Heart right ventricle (tissue), 16 donors: ENCODE measurements at regions not wholly inside any gene's neighbourhood (a gene's known extent, or its start where the extent isn't known, plus 50 kb on each side); places are given as distances from the start of the nearest gene placed in this dataset.
A peak's percentile ranks its signal among the peaks of the same experiment; 100 is the strongest.

Source experiments
- ATAC-seq, 8 donors: fragments of 200-7000 bp; cut with Tn5 transposase; one replicate each; pipeline ENCODE4 v1.9.1; 2020; ENCODE audit warnings: mild to moderate bottlenecking in 8 of 8, moderate library complexity in 8 of 8, moderate number of reproducible peaks in 1 of 8
- DNase-seq, 2 donors: peaks; one replicate each; pipeline ENCODE4 v3.0.0-alpha.2; 2020
- H3K27ac ChIP-seq, 10 donors: fragments of 200-600 bp; sonication (generic) in 2 of 10; one replicate each; pipeline versions ENCODE4 v1.5.0 to v1.8.0; 2020 to 2022; ENCODE audit warnings: mild to moderate bottlenecking in 3 of 10
- H3K27me3 ChIP-seq, 7 donors: fragments of 200-600 bp; one replicate each; pipeline ENCODE4 v1.8.0; 2021 to 2022; ENCODE audit warnings: mild to moderate bottlenecking in 2 of 7
- H3K36me3 ChIP-seq, 9 donors: fragments of 200-600 bp; sonication (generic) in 1 of 9; one replicate each; pipeline versions ENCODE4 v1.5.0 to v1.8.0; 2020 to 2022; ENCODE audit warnings: mild to moderate bottlenecking in 2 of 9
- H3K4me1 ChIP-seq, 9 donors: fragments of 200-600 bp; sonication (generic) in 1 of 9; one replicate each; pipeline versions ENCODE4 v1.5.0 to v1.8.0; 2020 to 2022; ENCODE audit warnings: mild to moderate bottlenecking in 4 of 9
- H3K4me3 ChIP-seq, 10 donors: fragments of 200-600 bp; sonication (generic) in 2 of 10; one replicate each; pipeline versions ENCODE4 v1.5.0 to v1.8.0; 2020 to 2022; ENCODE audit warnings: mild to moderate bottlenecking in 7 of 10, moderate library complexity in 2 of 10
- H3K9me3 ChIP-seq, 11 donors: fragments of 200-600 bp in 10 of 11; sonication (generic) in 2 of 11; one replicate each; pipeline versions ENCODE4 v1.5.0 to v1.8.0; 2013 to 2022; ENCODE audit warnings: mild to moderate bottlenecking in 2 of 11, control low read depth in 1 of 11, moderate library complexity in 1 of 11
- CTCF ChIP-seq, 9 donors: fragments of 200-600 bp; sonication (generic) in 2 of 9; IDR thresholded peaks; one replicate each; pipeline versions ENCODE4 v1.5.0 to v1.8.0; 2021 to 2022; ENCODE audit warnings: antibody characterized with exemption in 9 of 9, mild to moderate bottlenecking in 5 of 9, moderate library complexity in 1 of 9
- WGBS, 2 donors: extraction: QIAGEN DNeasy Blood & Tissue Kit; methylation state at CpG; one replicate each; pipeline ENCODE4 v1.1.7; 2013; ENCODE audit warnings: inconsistent platforms in 1 of 2; 5-methylcytosine and 5-hydroxymethylcytosine counted together
- intact Hi-C, 10 donors: fragments of 100-400 bp; cut with DNase I; formaldehyde crosslinking; loops; one replicate each; pipeline versions ENCODE4 v1.11.1 to v1.14.2; 2022
- donor health status: Arrhythmogenic right ventricular cardiomyopathy.
- donor health status: ischemic (EF 13 %, LVEDD 7.1; RV severe dilation, severe dysfunction).
- donor health status: healthy with polysubstance abuse.
- donor health status: DM: no; HTN: yes; CAD: no.
- donor health status: DM: no; HTN: no; CAD: no.
- donor health status: ischemic (EF 25% LVEDD 6.9; RV normal size, moderate dysfunction).
- donor health status: ischemic (EF 25% LVEDD 5.7; RV mildly dilated, moderate dysfunction).
- donor health status: healthy.
- donor health status: DM: yes; HTN: yes; CAD: no.
- donor health status: Ischemic cardiomyopathy.
- donor health status: ischemic (EF 35%, LVEDD 5.7; RV mildly dilated, moderate dysfunction).
- donor health status: nonischemic (EF 11% LVEDD 7.7; RV severe dilation, severe dysfunction).
- donor health status: DM: yes; HTN: yes; CAD: no.
- donor health status: PGD.
- donor health status: ischemic (EF 29% LVEDD 5.4; RV normal size, mild dysfunction).
- donor health status: nonischemic (EF 23%, LVEDD 6.1; RV moderate dilation, normal function).

DNA sequence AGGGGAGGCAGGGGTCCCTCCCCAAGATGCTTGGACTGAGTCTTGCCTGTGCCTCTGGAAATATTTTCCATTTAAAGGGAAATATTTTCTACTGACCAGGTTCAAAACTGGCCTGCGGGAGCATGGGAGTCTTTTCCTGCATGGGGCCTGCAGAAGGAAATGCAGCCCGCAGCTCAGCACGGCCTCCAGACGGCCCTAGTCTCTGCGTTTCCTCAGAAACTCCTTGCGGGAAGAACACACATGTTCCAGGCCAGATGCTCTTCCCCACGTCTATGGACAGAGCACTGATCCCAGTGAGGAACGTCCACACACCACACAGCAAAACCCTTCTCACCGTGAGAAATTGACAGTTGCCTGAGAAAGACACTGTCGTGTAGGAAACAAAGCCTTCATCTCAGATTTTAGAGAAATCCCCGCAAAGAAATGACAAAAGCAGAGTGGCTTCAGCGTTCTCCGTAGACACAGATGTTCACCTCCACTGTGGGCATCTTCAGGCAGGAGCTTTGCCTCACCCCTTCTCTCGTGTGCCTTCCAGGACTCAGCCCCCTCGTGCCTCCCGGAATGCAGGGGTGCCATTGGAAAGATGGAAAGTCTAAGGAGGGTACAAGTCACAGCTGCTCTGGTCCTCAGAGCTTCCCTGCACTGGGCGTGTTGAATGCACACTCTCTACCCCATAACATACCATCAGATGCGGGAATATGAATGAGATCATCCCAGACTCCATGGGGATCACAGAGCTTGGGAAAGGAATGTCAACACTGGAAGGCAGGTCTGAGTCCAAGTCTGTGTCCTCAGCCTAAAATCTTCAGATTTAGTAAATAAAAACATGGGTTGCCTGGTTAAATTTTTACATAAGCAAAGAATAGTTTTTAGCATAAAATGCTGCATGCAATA is 438.7 kb upstream of the SALL3 start:
- 74 to 80% methylated on average over 18 of the region's 18 CpGs for WGBS, 2 donors
- no peak for ATAC-seq

GRCh38 chr18:78542204-78542603 is 437.4 kb upstream of the SALL3 start:
- Histone ChIP-seq H3K36me3 (no peaks in the 10 kb centered on the region), H3K9me3 (no peaks in the 10 kb centered on the region), H3K4me3 (no peak overlapping the region), H3K27ac (peak overlapping the region in 2 of 10 donors; percentile 23 to 56), H3K4me1 (peaks cover 0 to 22% (median 11%) of the 10 kb centered on the region in 9 donors), H3K27me3 (no peaks in the 10 kb centered on the region)
- WGBS, 2 donors: 7 to 18% methylated on average over 4 of the region's 4 CpGs
- DNase-seq (peak; percentile 54 to 72), ATAC-seq (peak; percentile 49 to 97 (median 86))
- intact Hi-C loops: no loop called here
- TF ChIP-seq CTCF (IDR thresholded peaks at IDR 0.05): no peak

More for the DNA sequence above, 438.7 kb upstream of the SALL3 start:
- TF ChIP-seq CTCF (IDR thresholded peaks at IDR 0.05): no peak
- Histone ChIP-seq H3K4me1 (peaks cover 0 to 22% (median 11%) of the 10 kb centered on the region in 9 donors), H3K9me3 (no peaks in the 10 kb centered on the region), H3K36me3 (no peaks in the 10 kb centered on the region), H3K27me3 (peaks cover 0 to 3% (median 0%) of the 10 kb centered on the region in 7 donors), H3K4me3 (no peak overlapping the region), H3K27ac (peak overlapping the region in 3 of 10 donors; percentile 50 to 73 (median 65))
- no peak for DNase-seq
- intact Hi-C loops: no loop called here

DNA sequence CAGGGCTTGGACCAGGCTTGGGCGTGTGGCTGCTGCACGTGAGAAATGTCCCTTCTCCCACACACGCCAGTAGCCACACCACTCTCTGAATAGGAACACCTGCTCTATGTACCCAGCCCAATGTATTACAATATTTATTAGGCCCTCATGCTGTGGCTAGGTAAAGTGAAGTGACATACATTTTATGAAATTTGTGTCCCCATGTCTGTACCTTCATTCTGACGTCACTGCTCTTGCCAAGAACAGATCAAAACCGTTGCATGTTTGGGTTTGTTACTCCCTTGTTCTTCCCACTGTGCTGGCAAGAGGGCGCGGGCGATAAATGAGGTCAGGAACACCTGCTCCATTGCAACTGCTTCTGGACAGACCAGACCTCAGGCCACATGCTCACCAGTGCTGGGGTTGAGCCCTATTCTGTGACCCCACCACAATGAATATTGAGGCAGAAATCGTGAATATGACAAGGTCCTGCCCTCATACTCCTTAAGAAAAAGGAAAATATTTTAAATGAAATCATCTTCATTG is 436.4 kb upstream of the SALL3 start:
- H3K4me1 ChIP-seq: peaks cover 0 to 22% (median 11%) of the 10 kb centered on the region in 9 donors
- H3K4me3 ChIP-seq: no peak overlapping the region
- H3K36me3 ChIP-seq: no peaks in the 10 kb centered on the region
- 78 to 81% methylated on average over 9 of the region's 9 CpGs for WGBS, 2 donors
- peak overlapping the region in 1 of 10 donors; percentile 56 for H3K27ac ChIP-seq
- TF ChIP-seq CTCF (IDR thresholded peaks at IDR 0.05): no peak
- no peaks in the 10 kb centered on the region for H3K27me3 ChIP-seq
- DNase-seq: no peak
- no peaks in the 10 kb centered on the region for H3K9me3 ChIP-seq
- no peak for ATAC-seq
- intact Hi-C loops: no loop called here

DNA sequence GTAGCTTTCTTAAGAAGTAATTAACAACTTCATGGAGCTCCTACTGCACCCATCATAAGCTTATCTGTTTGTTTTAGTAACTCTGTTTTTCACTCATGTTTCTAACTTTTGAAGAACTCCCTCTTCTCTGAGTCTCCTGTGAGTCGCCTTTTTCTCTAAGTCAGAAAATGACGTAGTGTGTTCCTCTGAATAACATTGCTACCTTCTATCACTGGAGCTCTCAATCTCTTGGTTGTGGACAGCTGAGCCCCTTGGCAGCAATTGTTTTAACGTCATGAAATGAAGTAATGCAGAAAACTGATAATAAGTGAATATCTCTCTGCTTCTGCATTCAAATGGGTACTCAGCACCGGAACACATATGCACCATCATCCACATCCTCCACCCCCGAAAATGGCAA is 433.3 kb upstream of the SALL3 start:
- H3K4me3 ChIP-seq: peak overlapping the region in 1 of 10 donors; percentile 15
- intact Hi-C loops: no loop called here
- H3K9me3 ChIP-seq: no peaks in the 10 kb centered on the region
- peak overlapping the region in 3 of 10 donors; percentile 11 to 56 (median 44) for H3K27ac ChIP-seq
- ATAC-seq (peak in 2 of 8 donors; percentile 35 to 58), DNase-seq (no peak)
- H3K4me1 ChIP-seq: peaks cover 0 to 17% (median 11%) of the 10 kb centered on the region in 9 donors
- peaks cover 0 to 5% (median 0%) of the 10 kb centered on the region in 7 donors for H3K27me3 ChIP-seq
- H3K36me3 ChIP-seq: no peaks in the 10 kb centered on the region
- 39 to 49% methylated on average over 5 of the region's 5 CpGs for WGBS, 2 donors
- no peak for TF ChIP-seq CTCF (IDR thresholded peaks at IDR 0.05)
